NCI-H1092 treated with DMSO at 0.1 percent for 48 hours (cell line): ENCODE measurements at regions not wholly inside any gene's neighbourhood (a gene's known extent, or its start where the extent isn't known, plus 50 kb on each side); places are given as distances from the start of the nearest gene placed in this dataset.
A peak's percentile ranks its signal among the peaks of the same experiment; 100 is the strongest.

Source experiments
- DNase-seq: peaks from one replicate; lab custom pipeline; 2025; lab: John Stamatoyannopoulos, UW

DNA sequence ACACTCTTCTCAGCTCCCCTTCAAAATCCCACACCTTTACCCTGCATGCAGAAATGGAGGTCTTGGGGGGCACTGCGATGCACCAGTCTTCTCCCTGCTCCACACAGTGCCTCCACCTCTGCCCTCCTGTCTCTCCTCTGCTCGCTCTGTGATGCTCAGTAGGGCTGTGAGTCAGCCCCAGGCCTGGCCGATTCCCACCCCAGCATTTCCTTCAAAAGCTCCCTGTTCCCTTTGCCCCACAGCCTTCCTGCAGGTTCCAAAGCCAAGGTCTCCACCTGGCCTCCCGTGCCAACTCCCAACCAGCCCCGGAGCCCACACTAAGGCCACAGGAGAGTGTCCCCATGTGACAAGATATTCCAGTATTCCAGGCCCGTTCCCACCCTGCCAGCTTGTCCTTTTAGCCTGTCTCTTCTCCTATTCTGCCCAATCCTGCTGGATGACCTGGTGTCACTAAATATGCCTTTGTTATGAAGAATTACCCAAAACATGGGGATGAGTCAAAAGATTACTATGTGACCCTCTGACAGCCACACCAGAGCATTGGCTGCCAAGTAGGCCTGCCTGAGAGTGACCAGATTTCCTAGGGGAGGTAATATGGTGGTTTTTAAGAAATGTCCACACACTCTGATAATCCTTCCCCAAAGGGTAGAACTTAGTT, 118.9 kb upstream of the NXT1 start:
- DNase-seq, result no peak

DNA sequence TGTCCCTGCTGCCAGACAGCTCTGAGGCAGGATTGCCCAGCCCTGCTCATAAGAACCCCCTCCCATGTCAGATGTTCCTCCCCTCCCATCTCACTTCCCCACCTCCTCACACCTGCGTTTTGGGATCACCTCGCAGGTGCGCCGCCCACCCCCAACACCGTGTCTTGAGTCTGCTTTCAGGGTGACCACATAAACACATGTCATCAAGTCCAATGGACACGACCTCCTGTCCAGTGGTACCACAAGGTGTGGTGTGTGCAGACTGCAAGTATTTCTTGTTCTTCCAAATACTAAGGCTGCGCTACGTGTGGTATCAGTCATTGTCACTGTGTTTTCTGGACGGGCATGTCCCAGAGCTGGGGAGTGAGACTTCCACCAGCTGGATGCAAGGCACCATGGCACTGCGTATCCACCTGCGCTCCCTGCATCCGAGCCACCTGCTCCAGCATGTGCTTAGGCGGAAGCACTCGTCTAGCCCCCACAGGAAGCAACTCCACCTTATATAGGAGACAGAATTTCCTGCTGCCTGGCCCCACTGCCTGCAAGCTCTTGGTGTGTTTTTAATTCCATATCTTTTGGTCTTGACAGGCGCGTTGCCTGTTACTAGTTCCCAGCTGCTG, 119.7 kb upstream of the NXT1 start:
- DNase-seq, result no peak

DNA sequence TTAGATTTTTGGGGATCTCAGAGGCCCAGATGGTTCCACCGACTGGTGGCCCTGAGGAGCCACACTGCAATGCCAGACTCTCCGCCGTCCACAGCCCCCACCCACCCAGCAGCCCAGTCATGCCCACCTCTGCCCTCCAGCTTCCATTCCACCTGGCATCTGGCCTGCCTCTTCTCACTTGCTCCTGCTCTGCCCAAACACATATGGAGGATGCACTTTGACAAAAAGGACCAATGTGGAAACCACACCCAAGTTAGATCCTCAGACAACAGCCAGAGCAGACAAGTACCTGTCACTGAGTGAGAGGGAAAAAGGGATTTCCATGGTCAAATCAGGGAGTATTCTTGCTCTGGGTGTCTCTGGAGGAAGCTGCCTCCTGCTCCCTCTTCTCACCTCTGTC, 120.6 kb upstream of the NXT1 start:
- DNase-seq, result no peak

DNA sequence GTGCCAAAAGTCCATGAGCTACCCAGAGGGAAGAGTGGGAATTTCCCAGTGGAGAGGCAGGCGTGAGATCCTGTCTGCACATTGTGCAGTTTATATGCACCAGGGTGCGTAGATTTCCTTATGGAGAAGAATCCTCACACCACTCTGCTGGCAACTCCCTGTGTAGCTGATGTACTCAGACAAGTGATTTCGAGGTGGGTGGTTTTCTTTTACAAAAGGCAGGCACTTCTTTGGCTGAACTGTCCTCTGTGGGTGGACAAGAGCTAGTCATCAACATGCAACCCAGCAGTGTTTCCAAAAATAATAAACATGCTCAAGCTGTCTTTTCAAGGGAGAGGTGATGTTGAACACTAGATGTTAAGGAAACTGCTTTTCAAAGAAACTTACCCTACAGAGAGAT, 121.7 kb upstream of the NXT1 start:
- no peak for DNase-seq

DNA sequence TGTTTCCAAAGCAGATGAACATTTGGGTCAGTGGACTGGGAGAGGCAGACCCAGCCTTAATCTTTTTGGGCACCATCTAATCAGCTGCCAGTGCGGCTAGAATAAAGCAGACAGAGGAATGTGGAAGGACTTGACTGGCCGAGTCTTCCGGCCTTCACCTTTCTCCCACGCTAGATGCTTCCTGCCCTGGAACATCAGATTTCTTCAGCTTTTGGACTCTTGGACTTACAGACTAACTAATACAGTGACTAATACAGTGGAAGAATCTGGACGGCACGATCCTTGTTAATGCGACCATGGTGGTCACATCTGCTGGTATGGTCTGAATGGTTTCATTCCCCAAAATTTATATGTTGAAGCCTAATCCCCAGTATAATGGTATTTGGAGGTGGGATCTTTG, 122.6 kb upstream of the NXT1 start:
- DNase-seq, result no peak

DNA sequence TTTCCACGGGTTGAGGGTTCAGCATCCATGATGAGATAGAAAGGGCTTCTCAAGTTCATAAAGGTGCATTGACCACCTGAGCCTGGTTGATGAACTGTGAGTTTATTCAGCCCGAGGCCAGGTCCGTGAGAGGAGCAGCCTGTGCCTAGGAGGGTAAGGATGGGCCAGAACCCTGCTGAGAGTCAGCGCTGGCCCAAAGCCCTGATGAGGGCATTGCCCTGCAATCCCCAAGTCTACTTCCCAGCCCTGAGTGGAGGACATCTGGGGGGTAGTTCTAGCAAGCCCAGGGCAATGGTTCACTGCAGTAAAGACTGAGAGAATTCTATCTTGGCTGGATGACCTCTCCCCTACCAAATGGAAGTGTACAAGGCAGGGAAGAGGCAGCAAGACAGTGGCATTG, 123.3 kb upstream of the NXT1 start:
- no peak for DNase-seq

DNA sequence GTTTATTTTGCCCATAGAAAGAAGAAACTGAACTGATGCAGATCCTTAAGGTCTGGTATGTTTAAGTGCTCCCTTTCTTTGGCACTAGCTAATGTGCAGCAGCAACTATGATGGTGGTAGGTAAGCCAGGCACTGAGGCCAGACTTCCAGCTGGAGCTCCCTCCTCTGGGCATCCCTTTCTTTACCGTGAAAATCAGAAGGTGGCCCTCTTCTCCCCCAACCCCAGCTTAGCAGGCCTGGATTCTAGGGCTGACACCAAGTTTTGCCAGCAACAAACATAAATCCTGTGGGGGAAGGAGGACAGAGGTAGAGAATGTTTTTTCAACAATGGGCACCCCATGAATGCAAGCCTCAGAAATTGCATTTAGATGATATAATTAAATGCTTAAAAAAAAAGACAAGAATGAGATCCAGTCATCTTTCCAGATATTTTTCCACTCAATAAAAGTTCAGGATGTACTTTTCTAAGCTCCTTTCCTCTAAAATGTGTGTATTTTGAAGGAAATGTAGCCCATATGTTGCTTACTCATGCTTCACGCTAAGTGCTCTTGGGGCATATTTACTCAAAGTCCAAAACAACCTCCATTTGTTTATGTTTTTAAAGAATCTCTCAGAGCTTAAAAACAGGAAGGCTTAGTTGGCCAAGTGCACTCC, 123.9 kb upstream of the NXT1 start:
- DNase-seq, result no peak

DNA sequence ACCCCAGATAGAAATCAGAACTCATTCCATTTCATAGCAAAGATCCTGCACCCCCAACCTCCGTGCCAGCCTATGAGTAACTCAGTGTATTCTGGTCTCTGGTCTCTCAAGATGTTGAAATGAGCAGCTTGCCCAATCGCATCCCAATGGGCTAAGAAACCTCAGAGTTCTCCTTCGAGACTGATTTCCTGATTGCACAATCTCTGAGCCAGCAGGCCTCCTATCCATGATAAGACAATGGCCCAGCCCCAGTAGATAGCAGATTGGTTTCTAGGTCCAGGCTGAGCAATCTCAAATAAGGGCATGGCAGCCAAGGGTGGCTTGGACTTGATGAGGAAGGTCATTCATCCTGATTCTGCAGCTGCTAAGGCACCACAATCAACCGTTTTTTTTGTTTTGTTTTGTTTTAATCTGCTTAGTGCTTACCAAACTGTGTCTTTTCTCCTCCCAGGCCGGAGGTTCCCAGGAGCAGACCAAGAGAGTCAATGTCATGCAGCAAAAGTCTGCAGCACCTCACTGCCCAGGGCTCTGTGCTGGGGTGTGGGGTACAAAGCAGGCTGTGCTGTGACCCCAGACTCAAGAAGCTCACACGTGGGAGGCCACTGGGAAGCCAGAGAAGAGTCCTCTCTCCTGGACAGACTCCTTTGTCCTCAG, 125.1 kb upstream of the NXT1 start:
- DNase-seq, result no peak

DNA sequence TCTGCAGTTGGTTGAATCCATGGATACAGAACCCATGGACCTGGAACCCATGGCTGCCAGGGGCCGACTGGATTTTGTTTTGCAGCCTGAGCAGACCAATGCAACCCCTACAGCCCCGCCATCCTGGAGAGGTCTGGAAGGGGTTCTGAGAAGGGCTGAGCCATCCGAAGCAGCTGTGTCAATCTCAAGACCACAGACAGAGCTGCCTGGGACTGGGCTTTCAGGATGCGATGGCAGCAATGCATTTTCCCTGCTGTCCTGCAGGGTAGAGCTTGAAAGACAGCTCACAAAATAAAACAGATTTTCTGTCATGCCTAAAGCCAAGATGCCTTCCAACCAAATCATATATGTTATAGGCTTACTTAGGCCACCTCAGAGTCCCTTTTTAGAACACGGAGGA, 125.8 kb upstream of the NXT1 start:
- DNase-seq, result no peak

DNA sequence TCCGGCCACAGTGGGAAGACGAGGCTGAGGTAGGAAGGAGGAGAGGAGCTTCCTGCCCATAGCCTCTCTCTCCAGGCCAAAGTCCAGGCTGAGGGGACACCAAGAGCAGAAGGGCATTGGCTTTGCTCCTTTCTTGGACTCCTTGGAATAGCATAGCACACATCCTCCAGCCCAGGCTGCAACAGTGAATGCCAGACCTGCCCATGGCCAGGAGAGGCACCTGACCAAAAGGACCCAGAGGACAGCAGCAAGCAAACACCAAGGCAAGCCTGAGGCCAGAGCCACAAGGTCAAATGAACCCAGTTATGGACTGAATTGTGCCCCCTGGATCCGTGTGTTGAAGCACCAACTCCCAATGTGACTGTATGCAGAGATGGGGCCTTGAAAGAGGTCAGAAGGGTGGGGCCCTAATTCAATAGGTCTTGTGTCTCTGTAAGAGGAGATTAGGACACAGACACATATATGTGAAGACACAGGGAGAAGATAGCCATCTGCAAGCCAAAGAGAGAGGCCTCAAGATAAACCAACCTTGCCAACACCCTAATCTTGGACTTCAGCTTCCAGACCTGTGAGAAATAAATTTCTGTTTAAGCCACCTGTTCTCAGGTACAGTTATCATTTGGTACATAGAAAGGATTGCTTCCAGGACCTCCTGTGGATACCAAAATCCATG, 126.5 kb upstream of the NXT1 start:
- no peak for DNase-seq

DNA sequence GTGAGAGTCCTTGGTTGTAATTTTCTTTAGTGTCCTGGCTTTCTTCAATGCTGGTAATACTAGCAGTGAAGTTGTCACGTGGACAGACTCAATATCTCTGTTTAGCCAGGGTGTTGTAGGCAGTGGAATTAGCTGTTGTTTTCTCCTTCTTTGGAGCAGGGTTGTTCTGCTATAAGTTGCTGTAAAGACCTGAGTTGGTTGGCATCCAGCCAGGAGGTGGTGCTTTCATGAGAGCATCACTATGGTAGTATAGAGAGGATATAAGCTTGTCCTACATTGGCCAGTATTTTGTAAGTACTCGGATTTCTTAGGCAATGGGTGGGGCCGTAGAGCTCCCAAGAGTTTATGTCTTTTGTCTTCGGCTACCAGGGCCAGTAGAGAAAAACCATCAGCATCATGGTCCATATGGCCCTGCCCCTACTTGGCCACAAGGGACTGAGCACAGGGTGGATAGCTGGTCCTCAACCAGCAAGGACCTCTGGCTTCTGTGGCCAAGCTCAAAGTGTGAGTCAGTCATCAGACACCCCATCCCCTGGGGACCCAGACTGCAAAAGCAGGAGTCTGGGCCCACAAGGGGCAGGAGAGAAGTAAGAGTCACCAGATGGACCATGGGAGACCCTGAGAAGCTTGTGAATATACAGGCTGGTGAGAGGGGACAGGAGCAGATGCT, 127.9 kb upstream of the NXT1 start:
- DNase-seq, result no peak

DNA sequence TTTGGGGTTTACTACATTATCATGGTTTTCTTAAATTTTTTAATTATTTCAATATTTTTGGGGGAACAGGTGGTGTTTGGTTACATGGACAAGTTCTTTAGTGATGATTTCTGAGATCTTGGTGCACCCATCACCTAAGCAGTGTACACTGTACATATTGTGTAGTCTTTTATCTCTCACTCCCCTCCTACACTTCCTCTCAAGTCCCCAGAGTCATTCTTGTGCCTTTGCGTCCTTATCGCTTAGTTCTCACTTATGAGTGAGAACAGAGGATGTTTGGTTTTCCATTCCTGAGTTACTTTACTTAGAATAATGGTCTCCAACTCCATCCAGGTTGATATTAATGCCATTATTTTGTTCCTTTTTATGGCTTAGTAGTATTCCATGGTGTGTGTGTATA, 130.9 kb upstream of the CD93 start:
- no peak for DNase-seq

DNA sequence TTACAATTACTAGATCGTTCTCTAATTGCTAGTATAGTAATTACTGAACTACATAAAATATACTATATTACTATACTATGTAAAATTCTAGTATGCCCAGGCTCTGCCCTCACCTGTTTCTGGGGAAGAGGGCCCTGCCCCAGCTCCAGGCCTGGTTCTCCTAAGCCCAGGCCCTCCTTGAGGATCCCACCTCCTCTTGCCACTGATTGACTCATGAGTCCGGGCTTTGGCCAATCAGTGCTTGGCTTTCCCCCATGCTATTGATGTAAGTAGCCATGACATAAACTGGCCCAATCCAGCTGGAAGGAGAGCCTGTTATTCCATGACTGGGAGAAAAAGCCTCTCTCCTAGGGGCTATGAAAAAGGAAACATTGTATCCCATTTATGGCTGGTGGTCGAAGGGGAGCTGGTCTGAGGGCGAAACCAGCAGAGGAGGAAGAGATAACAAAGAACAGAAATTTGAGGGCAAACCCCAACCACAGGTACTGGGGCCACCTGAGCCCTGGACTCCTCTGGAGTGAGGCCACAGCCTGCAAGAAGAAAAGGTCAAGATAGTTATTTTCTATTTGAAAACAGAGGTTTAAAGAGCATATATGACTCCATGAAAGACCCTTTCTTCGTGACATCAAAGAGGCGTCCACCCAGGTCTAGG, 129.3 kb upstream of the CD93 start:
- no peak for DNase-seq

DNA sequence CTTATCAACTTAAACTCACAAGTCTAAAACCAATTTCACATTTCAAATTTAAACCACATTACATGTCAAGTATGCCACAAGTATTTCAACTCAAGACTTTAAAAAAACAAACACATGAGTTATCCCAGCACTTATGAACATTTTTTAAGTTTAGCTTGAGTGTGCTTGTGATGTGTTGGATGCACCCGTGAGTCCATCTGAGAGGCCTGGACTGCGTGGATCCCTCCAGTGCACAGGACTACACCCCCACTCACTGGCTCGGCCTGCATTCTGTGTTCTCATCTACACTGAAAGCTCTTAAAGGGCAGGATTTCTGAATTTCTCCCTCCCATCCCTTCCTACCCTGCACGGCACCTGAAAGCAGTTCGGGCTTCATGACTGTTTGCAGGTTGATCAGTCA, 128.8 kb upstream of the CD93 start:
- DNase-seq, result no peak

DNA sequence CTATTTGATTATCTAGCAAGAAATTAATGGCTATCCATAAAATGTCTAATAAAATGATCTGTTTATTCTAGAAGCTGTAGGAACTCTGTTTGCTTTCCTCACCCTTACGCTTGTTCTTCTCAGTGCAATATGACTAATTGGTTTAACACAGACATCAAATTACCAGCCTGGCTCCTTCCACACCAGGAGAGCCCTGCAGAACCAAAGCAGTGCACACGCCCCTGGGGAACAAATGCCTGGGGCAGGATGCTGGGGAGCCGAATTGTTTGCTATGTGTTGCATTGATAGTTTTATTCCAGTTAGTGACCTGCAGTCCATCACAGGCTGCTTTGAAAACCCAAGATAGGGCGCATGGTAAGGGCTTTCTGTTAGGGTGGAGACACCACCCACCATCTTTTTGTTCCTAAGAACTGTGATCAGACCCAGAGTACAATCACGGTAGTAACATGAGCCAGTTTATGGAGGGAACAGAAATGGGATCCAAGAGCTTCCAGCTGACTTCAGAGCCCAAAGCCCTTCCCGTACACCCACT, 126.4 kb upstream of the CD93 start:
- DNase-seq, result no peak

DNA sequence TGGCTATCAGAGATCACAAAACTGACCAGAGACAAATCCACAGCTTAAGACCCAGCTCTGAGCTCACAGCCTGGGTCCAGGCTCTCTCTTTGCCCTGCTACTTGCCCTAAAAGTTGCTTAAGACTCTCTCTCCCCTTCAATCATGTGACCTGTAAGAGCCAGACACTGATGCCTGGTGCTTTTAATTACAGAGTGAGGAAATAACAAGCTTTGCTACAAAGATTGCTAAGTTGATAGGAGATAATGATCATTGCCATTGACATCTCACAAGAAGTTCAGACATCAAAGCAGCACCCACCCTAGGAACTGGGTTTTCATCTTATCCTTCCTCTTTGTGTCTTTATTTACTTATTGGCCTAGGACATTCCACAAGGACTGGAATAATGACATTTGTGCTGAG, 125.9 kb upstream of the CD93 start:
- DNase-seq, result no peak

DNA sequence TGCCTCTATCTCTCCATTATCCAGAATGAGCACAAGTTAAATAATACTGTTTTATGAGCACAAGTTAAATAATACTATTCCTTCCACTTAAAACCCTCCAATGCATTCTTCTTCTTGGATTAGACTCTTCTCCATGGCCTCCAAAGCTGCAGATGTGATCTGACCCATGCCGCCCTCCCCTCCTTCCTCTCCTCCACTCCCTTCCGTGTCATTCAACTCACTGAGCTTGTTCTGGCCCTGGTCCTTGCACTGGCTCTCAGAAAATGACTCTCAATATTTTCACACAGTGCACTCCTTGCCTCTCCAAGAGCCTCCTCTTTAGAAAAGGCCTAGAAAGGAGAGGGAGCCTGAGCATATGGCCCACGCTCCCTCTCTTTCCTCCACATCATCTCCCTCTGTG, 125.0 kb upstream of the CD93 start:
- no peak for DNase-seq

DNA sequence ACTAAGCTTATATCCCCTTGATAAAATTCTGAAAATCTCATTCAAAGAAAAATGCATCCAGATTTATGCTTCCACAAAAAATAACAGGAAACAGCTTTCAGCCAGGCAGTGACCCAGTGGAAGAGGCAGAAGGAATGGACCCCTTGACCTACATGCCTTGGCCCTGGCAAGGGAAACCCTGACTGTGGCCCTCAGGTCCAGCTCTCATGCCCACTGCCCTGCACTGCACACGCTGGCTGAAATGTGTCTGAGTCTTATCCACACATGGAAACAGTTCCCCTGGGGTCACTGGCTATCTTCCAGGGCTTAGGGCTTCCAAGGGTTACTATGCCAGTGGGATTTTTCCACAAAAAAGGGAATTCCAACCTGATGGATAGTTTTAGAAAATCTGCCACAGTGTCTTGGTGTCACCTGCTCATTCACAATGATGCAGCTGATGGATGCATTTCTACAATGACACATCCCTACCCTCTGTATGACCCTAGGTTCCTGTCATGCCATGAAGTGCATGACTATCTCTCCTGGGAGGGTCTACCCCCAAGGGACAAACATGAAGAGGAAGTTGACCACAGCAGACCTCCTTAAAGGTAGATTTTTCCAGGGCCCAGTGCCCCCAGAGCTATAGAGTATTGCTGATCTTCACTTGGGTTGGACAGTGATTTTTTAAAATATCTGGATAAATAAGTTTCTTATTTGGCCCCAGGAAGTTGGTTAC, 121.9 kb upstream of the CD93 start:
- no peak for DNase-seq

DNA sequence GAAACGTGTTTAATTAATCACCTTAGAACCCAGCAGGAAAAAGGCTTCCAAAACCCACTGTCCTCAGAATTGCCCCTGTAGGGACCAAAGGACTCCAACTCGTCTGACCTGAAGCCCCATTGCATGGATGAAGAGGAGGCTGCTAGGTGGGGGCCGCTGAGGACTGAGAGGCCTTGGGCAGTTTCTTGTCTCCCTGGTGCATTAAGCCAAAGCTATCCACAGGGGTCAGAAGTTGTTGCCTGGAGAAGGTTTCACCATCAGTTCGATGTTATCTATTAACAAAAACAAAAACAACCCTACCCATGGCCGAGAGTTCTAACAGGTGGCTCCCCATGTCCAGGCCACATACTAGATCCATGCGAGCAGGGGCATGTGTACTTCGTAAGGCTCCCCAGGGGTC, 120.9 kb upstream of the CD93 start:
- no peak for DNase-seq

DNA sequence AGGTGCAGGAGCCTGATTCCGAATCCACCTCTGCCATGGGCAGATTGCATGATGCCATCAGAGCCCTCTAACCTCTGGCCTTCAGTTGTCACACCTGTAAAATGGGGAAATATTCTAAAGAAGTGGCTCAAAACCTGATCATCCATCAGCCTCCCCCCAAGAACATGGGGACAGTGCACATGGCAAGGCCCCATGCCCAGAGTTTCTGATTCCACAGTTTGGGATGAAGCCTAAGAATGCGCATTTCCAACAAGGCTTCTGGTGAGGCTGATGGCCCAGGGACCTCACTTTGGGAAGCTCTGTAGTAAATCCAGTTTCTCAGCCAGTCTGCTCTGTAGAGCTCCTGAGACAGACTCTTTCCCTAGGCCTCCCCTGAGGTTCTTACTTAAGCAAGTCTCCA, 119.9 kb upstream of the CD93 start:
- DNase-seq, result no peak

DNA sequence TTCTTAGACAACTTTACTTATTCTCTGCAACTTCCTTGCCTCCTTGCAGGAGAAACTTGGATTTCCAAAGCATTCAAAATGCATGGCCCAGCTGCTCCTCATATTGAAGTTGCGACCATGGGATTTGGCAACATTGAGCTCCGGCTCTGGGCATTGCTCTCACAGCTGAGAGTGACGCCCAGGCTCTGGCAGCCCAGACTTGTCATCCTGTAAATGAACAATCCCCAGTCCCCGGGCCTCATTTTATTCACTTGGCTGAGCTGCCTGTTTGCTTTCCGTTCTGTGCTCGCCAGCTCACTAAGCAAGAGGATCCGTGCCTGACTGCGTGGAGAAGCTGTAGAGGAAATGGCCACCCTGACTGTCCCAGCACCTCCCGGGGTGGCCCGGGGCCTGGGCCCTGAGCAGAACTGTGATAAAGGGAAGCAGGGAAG, 119.5 kb upstream of the CD93 start:
- DNase-seq, result peak; percentile 69
